Stimulated activated CD4-positive, alpha-beta T cell treated with anti-CD3 and anti-CD28 coated beads, Interleukin-1b, Interleukin-23, amount 100 ng/mL, for 48 hours (primary cell): ENCODE measurements at regions not wholly inside any gene's neighbourhood (a gene's known extent, or its start where the extent isn't known, plus 50 kb on each side); places are given as distances from the start of the nearest gene placed in this dataset.
A peak's percentile ranks its signal among the peaks of the same experiment; 100 is the strongest.

ENCODE experiments used
- DNase-seq: peaks from one replicate; pipeline ENCODE4 v3.0.0-alpha.2; 2020

- no peak for DNase-seq
These were observed 50.6 kb upstream of the SMNDC1 start for GRCh38 chr10:110355141-110355831.

DNA sequence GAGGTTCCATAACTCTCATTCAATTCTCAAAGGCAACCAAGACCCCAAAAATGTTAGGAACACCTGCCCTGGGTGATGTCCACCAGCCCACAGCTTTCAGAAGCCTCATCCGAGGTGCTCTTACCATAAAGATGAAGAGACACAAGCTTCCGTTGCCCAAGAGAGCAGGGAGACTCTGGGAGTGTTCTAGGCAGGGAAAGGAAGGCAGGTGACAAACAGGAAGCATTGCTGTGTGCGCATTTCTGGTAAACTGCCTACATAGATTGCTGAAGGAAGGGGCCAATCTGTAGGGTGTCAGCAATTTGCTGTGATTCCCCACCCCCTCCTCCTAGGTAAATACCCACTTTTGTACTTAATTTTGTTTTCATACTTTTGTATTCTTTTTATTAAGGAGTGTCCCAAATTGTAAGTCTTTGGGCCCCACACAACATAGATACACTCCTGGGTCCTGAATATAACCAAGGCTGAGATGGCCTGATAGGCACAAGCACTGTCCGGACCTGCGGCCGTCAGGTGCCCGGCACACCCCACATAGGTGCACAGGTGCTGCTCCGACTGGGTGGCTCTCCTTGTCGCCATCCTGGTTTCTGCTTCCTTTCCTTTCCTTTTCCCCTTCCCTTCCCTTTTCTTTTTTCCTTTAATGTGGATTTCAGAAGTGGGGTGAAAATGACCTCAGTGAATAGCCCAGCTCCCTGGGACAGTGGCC is 51.4 kb upstream of the SMNDC1 start:
- DNase-seq = peak; percentile 53

- DNase-seq = peak; percentile 88
These were observed 52.0 kb upstream of the SMNDC1 start for GRCh38 chr10:110356628-110357245.

GRCh38 chr10:110357252-110357780 is 52.6 kb upstream of the SMNDC1 start:
- peak; percentile 79 for DNase-seq

- no peak for DNase-seq
These were observed 53.2 kb upstream of the SMNDC1 start for GRCh38 chr10:110357871-110358270.

GRCh38 chr10:110358278-110358677 is 53.6 kb upstream of the SMNDC1 start:
- DNase-seq = no peak

- no peak for DNase-seq
These were observed 54.3 kb upstream of the SMNDC1 start for GRCh38 chr10:110358869-110359629.

DNA sequence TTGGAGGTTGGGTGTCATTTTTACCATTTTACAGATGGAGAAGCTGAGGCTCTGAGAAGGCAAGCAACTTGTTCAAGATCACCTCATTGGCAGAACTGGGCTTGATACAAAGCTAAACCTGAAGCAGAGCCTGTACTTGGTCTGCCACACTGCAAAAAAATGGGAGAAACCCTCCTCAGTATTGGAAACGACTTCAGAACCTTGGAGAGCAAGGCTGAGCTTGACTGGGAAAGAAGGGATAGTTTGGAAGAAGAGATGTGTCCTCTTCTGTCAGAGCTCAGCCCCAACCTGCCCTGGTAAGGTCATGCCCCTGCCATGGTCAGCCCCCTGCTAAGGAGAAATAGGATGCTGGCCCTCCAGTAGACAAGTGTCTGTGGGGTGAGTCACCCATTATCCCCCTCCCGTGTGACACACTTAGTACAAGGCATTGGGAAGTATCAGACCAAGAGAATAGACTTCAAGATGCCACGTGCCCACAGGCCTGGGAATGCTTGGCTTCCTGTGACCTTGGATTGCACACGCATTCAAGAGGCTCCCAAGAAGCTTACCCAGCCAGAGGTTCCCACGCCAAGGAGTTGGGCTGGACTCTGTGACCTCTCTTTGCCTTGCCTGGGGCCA is 56.2 kb upstream of the SMNDC1 start:
- DNase-seq = no peak

GRCh38 chr10:110361800-110362456 is 57.2 kb upstream of the SMNDC1 start:
- DNase-seq = no peak

GRCh38 chr10:110363572-110364411 is 59.1 kb upstream of the SMNDC1 start:
- no peak for DNase-seq

- DNase-seq = peak; percentile 79
These were observed 59.8 kb upstream of the SMNDC1 start for GRCh38 chr10:110364531-110364937.

DNA sequence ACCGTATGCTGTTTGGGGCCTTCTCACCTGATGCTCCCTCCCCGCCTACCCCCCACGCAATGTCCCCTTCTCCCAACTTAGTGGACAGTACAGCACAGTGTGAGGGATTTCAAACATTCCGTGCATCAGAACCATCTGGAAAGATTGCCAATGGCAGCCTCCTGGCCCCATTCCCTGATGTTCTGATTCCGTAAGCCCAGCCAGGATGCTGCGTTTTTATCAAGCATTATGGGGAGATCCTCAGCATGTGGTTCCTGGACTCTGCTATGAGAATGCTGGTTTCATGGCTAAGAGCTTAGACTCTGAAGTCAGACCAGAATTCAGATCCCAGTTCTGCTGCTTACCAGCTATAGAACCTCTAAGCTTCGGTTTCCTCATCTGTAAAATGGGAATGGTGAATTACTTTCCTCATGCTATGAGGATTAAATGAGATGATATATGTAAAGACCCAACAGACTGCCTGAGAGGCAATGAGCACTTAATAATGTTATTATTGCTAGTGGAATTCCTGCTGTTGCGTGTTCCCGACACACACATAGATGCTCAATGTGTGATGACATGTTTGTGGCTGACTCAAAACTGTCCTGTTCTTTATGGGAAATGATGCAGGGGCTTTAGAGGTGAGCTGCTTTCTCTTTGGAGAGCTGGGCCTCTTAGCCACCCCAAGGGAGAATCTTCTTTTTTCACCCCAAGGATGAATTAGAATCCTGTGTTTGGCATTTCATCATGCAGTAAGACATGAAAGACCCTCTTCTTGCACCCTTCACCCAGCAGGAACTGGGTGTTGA is 60.8 kb upstream of the SMNDC1 start:
- DNase-seq = no peak

DNA sequence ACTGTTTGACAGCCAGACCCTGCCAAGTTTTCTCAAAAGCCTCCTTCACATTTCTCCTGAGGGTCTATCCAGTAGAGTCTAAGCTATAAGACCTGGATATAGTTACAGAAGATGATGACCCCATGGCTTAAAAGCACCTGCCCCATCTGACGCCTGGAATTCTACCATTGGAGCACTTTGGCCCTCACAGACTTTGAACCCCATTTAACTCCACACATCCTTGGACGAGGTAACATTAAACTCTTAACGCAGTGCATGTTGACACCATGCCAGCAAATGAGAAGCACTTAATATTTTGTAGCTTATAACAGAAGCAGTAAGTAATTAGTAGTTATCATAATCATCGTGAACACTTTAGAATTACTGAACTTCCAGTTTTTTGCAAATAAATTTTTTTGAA is 61.9 kb upstream of the SMNDC1 start:
- no peak for DNase-seq

- no peak for DNase-seq
These were observed 63.3 kb upstream of the SMNDC1 start for GRCh38 chr10:110368002-110368401.

DNA sequence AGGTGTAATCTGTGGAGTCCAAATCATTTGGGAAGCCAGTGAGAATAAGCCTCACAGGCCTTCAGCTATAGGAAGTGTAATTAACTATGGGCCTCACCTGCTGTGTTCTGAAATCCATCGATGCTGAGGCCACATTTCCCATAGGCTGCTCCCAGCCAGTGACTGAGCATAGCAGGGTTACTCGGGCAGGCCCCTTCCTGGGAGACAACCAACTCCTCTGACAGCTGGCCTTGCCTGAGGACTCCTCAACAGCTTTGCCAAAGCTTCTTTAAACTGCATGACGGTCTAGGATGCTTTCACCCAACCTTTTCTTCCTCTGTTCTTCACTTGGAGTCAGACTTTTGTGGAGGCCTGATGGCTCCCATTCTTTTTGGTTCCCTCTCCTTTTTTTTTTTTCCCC is 63.8 kb upstream of the SMNDC1 start:
- DNase-seq = no peak

GRCh38 chr10:110370006-110370405 is 65.3 kb upstream of the SMNDC1 start:
- no peak for DNase-seq

GRCh38 chr10:110372656-110373055 is 67.9 kb upstream of the SMNDC1 start:
- no peak for DNase-seq

DNA sequence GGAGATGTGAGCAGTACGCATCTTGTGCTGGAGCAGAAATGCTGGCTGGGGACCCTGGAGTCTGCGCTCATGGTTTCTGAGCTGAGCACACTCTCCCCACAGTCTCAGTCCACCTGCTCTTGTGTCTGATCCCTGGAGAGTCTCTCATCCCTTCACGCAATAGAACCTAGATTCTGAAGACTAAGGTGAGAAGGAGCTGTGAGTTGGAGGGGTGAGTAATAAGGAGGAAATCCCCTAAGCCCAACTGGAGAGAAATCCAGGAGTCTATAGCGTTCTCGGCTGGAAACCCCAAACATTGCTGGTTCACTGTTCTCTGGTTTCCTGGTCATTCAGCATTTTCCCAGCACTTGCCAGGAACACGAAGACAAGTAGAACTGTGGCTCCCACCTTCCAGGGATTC is 68.3 kb upstream of the SMNDC1 start:
- no peak for DNase-seq

GRCh38 chr10:110373857-110374654 is 69.3 kb upstream of the SMNDC1 start:
- no peak for DNase-seq
